ENCODE measurements at regions not wholly inside any gene's neighbourhood (a gene's known extent, or its start where the extent isn't known, plus 50 kb on each side); places are given as distances from the start of the nearest gene placed in this dataset.

DNA sequence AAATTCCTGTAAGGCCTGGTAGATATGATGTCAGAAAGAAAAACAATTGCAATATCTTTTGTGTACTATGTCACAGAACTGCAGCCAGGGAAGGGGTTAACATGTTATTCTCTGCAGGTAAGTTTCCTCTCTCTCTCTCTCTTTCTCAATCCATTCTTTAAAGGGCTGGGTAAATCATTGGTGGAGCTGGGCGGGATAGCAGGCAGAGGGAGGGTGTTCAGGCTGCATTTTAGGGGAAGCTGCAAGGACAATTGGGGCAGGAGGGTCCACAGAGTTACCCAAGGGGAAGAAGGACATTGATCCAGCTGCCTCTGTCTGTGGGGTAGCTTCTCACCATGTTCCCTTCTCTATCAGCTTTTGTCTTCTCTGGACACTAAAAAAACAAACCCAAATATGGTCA, 153.9 kb upstream of the BMPER start:
- Mint-ChIP-seq H3K4me1 (no peaks in the 10 kb centered on the region), H3K27me3 (ENCODE audit: low read depth in 2 of 2) (no peaks in the 10 kb centered on the region), H3K9me3 (no peaks in the 10 kb centered on the region), H3K36me3 (no peaks in the 10 kb centered on the region), H3K27ac (no peak overlapping the region), H3K4me3 (no peak overlapping the region)
- Histone ChIP-seq H3K4me3 (ENCODE audit: low read length) (no peak overlapping the region), H3K27me3 (ENCODE audit: control insufficient read depth, insufficient read depth, low read length) (no peaks in the 10 kb centered on the region), H3K9me3 (ENCODE audit: control insufficient read depth, insufficient read depth, low read length) (no peaks in the 10 kb centered on the region), H3K36me3 (ENCODE audit: control insufficient read depth, insufficient read depth, low read length) (no peaks in the 10 kb centered on the region), H3K4me1 (ENCODE audit: control insufficient read depth, insufficient read depth, low read length) (no peaks in the 10 kb centered on the region), H3K27ac (ENCODE audit: low read length) (no peak overlapping the region)
- DNase-seq, result no peak
- intact Hi-C loops (cut with micrococcal nuclease), result no loop called here
- TF ChIP-seq, protein P1, sequence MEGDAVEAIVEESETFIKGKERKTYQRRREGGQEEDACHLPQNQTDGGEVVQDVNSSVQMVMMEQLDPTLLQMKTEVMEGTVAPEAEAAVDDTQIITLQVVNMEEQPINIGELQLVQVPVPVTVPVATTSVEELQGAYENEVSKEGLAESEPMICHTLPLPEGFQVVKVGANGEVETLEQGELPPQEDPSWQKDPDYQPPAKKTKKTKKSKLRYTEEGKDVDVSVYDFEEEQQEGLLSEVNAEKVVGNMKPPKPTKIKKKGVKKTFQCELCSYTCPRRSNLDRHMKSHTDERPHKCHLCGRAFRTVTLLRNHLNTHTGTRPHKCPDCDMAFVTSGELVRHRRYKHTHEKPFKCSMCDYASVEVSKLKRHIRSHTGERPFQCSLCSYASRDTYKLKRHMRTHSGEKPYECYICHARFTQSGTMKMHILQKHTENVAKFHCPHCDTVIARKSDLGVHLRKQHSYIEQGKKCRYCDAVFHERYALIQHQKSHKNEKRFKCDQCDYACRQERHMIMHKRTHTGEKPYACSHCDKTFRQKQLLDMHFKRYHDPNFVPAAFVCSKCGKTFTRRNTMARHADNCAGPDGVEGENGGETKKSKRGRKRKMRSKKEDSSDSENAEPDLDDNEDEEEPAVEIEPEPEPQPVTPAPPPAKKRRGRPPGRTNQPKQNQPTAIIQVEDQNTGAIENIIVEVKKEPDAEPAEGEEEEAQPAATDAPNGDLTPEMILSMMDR (IDR thresholded peaks at IDR 0.05), result no peak
- WGBS (ENCODE audit: insufficient coverage), result 91% methylated on average over 1 of the region's 1 CpG
- ATAC-seq, result no peak

DNA sequence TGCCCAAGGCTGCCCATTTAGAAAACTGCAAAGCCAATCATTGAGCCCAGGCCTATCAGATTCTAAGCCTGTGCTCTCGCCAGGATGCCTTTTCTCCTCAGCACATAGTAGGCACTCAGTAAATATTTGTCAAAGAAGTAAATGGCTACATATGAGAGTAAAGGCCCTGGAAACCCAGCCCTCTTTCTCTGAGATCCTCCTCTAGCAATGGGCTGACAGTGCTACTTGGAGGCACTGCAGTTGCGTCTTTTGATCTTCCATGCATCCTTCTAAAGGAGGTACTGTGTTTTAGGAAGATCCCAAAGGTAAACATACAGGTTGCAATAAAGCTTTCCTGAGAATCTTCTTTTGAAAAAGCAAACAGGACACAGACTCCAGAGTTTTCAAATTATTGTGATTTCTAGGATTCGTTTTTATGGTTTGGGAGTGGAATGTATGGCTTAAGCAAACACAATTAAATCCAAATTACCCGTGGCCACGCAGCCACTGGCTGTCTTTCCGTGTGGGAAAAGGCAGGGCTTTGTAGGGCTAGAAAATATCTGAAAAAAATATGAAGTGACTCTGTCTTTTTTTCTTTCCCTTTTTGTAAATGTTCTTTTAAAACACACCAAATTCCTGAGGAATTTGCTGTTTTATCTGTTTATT, 151.3 kb upstream of the BMPER start:
- H3K27ac ChIP-seq (ENCODE audit: low read length), result no peak overlapping the region
- intact Hi-C loops (cut with micrococcal nuclease), result no loop called here
- Mint-ChIP-seq H3K27ac (no peak overlapping the region), H3K9me3 (no peaks in the 10 kb centered on the region), H3K4me3 (no peak overlapping the region), H3K4me1 (peaks cover 1 to 4% of the 10 kb centered on the region in 2 donors), H3K27me3 (ENCODE audit: low read depth in 2 of 2) (no peaks in the 10 kb centered on the region), H3K36me3 (no peaks in the 10 kb centered on the region)
- no peaks in the 10 kb centered on the region for H3K27me3 ChIP-seq (ENCODE audit: control insufficient read depth, insufficient read depth, low read length)
- no peaks in the 10 kb centered on the region for H3K9me3 ChIP-seq (ENCODE audit: control insufficient read depth, insufficient read depth, low read length)
- TF ChIP-seq, protein P1 (IDR thresholded peaks at IDR 0.05), result no peak
- ATAC-seq, result no peak
- H3K36me3 ChIP-seq (ENCODE audit: control insufficient read depth, insufficient read depth, low read length), result no peaks in the 10 kb centered on the region
- 92% methylated on average over 1 of the region's 6 CpGs for WGBS (ENCODE audit: insufficient coverage)
- DNase-seq, result no peak
- no peaks in the 10 kb centered on the region for H3K4me1 ChIP-seq (ENCODE audit: control insufficient read depth, insufficient read depth, low read length)
- H3K4me3 ChIP-seq (ENCODE audit: low read length), result no peak overlapping the region

- intact Hi-C loops (cut with micrococcal nuclease), result no loop called here
- DNase-seq, result no peak
- H3K4me1 Mint-ChIP-seq, result peaks cover 11 to 15% of the 10 kb centered on the region in 2 donors
- no peaks in the 10 kb centered on the region for H3K27me3 Mint-ChIP-seq (ENCODE audit: low read depth in 2 of 2)
- no peaks in the 10 kb centered on the region for H3K9me3 Mint-ChIP-seq
- no peaks in the 10 kb centered on the region for H3K27me3 ChIP-seq (ENCODE audit: control insufficient read depth, insufficient read depth, low read length)
- WGBS (ENCODE audit: insufficient coverage), result 94% methylated on average over 14 of the region's 15 CpGs
- H3K4me1 ChIP-seq (ENCODE audit: control insufficient read depth, insufficient read depth, low read length), result no peaks in the 10 kb centered on the region
- H3K9me3 ChIP-seq (ENCODE audit: control insufficient read depth, insufficient read depth, low read length), result no peaks in the 10 kb centered on the region
- TF ChIP-seq, protein P1 (IDR thresholded peaks at IDR 0.05), result no peak
- H3K36me3 Mint-ChIP-seq, result no peaks in the 10 kb centered on the region
- H3K4me3 ChIP-seq (ENCODE audit: low read length), result no peak overlapping the region
- no peak for ATAC-seq
- H3K27ac Mint-ChIP-seq, result no peak overlapping the region
- H3K4me3 Mint-ChIP-seq, result no peak overlapping the region
- no peaks in the 10 kb centered on the region for H3K36me3 ChIP-seq (ENCODE audit: control insufficient read depth, insufficient read depth, low read length)
- H3K27ac ChIP-seq (ENCODE audit: low read length), result no peak overlapping the region
Measured at GRCh38 chr7:33754933-33755928, 150.1 kb upstream of the BMPER start.

Measured in natural killer cell (primary cell).